GM12891 (cell line): ENCODE measurements at regions not wholly inside any gene's neighbourhood (a gene's known extent, or its start where the extent isn't known, plus 50 kb on each side); places are given as distances from the start of the nearest gene placed in this dataset.

ENCODE experiments used
- POLR2AphosphoS5 ChIP-seq: IDR thresholded peaks from 2 replicates; pipeline ENCODE4 v1.6.1; 2011; ENCODE audit warnings: low read depth, low read length, control low read depth
- TAF1 ChIP-seq: IDR thresholded peaks from 2 replicates; pipeline ENCODE4 v1.6.1; 2011; ENCODE audit warnings: low read depth, low read length, control low read depth

DNA sequence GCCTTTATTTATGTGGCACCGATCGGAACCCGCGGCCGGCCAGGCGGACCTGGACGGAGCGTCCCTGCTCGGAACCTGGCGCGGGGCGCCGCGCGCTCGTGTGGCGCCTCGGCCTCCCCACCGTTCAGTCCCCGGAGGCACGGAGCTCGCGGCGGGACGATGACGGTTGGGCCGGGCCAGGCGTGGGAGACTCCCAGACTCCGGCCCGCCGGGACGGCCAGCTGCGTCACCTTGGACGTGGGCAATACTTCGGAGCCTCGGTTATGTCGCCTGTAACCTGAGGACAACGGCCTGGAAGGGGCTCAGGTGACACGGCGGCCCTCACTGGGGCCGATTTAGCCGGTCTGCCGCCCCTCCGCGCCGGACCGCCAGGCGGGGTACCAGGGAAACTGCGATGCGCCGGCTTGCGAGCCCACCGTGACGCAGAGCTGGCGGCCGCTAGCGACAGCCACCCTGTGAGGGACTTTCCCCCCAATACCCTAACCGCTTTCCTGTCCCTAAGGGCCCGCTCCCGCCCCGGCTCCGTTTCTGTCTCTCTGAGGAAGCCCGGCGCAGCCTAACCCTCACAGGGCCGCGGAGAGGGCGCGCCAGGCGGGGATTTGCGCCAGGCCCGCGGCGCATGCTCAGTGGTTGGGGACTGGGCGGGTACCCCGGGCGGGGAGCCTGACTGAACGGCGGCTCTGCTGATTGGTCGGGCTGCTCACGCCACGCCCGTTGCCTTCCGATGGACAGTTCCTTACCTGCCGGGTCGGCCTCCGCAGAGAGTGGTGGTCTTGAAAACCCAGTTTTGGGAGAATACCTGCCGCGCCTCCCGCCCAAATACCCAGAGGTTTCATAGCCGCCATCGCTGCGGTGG, 109.5 kb upstream of the DOCK9 start:
- TF ChIP-seq POLR2AphosphoS5 (no peak), TAF1 (no peak)
